ENCODE measurements at regions not wholly inside any gene's neighbourhood (a gene's known extent, or its start where the extent isn't known, plus 50 kb on each side); places are given as distances from the start of the nearest gene placed in this dataset.

- TF ChIP-seq MAX (IDR thresholded peaks at IDR 0.05) (no peak), POLR2A (IDR thresholded peaks at IDR 0.05; ENCODE audit: control extremely low read depth in 1 of 2, low read depth in 2 of 2, low read length in 2 of 2) (no peak), MAFK (IDR thresholded peaks at IDR 0.05; ENCODE audit: low read depth, low read length) (no peak), EZH2 (IDR thresholded peaks at IDR 0.05; ENCODE audit: low read depth, low read length, severe bottlenecking) (no peak), CTCF (IDR thresholded peaks at IDR 0.05; ENCODE audit: control extremely low read depth in 1 of 3, insufficient read depth in 1 of 3, low read depth in 1 of 3, low read length in 3 of 3) (no peak), KDM4A (IDR thresholded peaks at IDR 0.05; ENCODE audit: low read depth, low read length, severe bottlenecking) (no peak), TCF12 (IDR thresholded peaks at IDR 0.05; ENCODE audit: low read depth, low read length) (no peak), JUN (IDR thresholded peaks at IDR 0.05; ENCODE audit: low read depth, low read length) (no peak), POLR2AphosphoS5 (IDR thresholded peaks at IDR 0.05; ENCODE audit: low read depth, low read length) (no peak), SP4 (IDR thresholded peaks at IDR 0.05; ENCODE audit: low read length) (no peak), CHD7 (IDR thresholded peaks at IDR 0.05; ENCODE audit: insufficient replicate concordance, low read length) (no peak)
Measured at GRCh38 chr5:15238006-15238405, 262.0 kb upstream of the FBXL7 start.

Measured in H1 (cell line).